ENCODE measurements at regions not wholly inside any gene's neighbourhood (a gene's known extent, or its start where the extent isn't known, plus 50 kb on each side); places are given as distances from the start of the nearest gene placed in this dataset.

DNA sequence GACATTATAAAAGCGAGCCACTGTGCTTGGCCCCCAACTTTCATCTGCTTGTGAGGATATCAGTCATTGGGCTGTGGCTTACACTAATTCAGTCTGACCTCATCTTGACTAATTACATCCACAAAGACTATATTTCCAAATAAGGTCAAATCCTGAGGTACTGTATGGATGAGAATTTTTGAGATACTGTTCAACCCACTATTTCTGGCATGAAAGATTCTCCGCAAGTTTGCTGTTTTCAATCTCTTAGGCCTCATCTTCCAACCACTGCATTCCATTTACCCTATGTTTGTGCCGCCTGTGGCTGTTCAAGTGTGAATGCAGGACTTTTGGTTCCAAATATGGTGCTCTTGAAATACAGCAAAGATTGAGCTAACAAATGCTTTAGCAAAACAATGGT is 400.9 kb upstream of the SGCD start:
- peaks cover 5% of the 10 kb centered on the region for H3K4me1 Mint-ChIP-seq
- no peak overlapping the region for H3K4me3 Mint-ChIP-seq
- no peaks in the 10 kb centered on the region for H3K36me3 Mint-ChIP-seq (ENCODE audit: low read depth)
- H3K9me3 Mint-ChIP-seq, result peaks cover 2% of the 10 kb centered on the region
- TF ChIP-seq CTCF (conservative IDR thresholded peaks at IDR 0.05), result no peak
- H3K36me3 ChIP-seq (ENCODE audit: control insufficient read depth, insufficient read depth, low read length), result no peaks in the 10 kb centered on the region
- no peaks in the 10 kb centered on the region for H3K27me3 ChIP-seq (ENCODE audit: control insufficient read depth, insufficient read depth, low read length, poor library complexity, severe bottlenecking)
- no peak overlapping the region for H3K9ac ChIP-seq (ENCODE audit: extremely low read depth, low read length, poor library complexity, severe bottlenecking)
- H3K27ac Mint-ChIP-seq, result no peak overlapping the region
- H3K4me1 ChIP-seq (ENCODE audit: control insufficient read depth, insufficient read depth, low read length), result no peaks in the 10 kb centered on the region
- H3K9me3 ChIP-seq (ENCODE audit: control insufficient read depth, low read length), result no peaks in the 10 kb centered on the region
- H3K4me3 ChIP-seq (ENCODE audit: low read length), result no peak overlapping the region
- 89 to 100% methylated on average over 1 to 3 of the region's 3 CpGs for WGBS, 2 experiments (ENCODE audit: insufficient coverage in 1 of 2, insufficient read length in 1 of 2)
- no peak for DNase-seq
- peaks cover 10% of the 10 kb centered on the region for H3K27me3 Mint-ChIP-seq (ENCODE audit: insufficient read depth)
- H3K27ac ChIP-seq (ENCODE audit: low read depth, low read length), result no peak overlapping the region

DNA sequence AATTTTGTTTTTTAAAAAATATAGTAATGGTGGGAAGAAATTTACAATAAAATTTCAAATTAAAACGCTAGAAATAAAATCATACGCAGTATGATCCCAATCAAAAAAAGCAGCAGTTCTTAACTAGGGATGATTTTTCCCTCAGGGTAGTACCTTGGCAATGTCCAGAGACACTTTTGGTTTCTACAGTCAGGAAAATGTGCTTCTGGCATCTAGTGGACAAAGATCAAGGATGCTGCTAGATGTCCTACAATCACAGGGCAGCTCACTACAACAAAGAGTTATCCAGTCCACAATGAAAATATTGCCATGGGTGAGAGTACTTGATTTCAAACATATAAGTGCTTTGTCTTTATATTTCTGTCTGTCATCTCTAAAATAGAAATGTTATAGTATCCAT is 400.2 kb upstream of the SGCD start:
- H3K4me1 Mint-ChIP-seq, result peaks cover 5% of the 10 kb centered on the region
- DNase-seq, result no peak
- WGBS, 2 experiments (ENCODE audit: insufficient coverage in 1 of 2, insufficient read length in 1 of 2), result 97 to 100% methylated on average over 1 to 2 of the region's 2 CpGs
- no peak overlapping the region for H3K4me3 ChIP-seq (ENCODE audit: low read length)
- no peak overlapping the region for H3K9ac ChIP-seq (ENCODE audit: extremely low read depth, low read length, poor library complexity, severe bottlenecking)
- H3K9me3 Mint-ChIP-seq, result peaks cover 2% of the 10 kb centered on the region
- peaks cover 7% of the 10 kb centered on the region for H3K27me3 Mint-ChIP-seq (ENCODE audit: insufficient read depth)
- H3K36me3 Mint-ChIP-seq (ENCODE audit: low read depth), result no peaks in the 10 kb centered on the region
- no peak for TF ChIP-seq CTCF (conservative IDR thresholded peaks at IDR 0.05)
- H3K27me3 ChIP-seq (ENCODE audit: control insufficient read depth, insufficient read depth, low read length, poor library complexity, severe bottlenecking), result no peaks in the 10 kb centered on the region
- H3K9me3 ChIP-seq (ENCODE audit: control insufficient read depth, low read length), result no peaks in the 10 kb centered on the region
- no peak overlapping the region for H3K4me3 Mint-ChIP-seq
- H3K27ac Mint-ChIP-seq, result no peak overlapping the region
- no peaks in the 10 kb centered on the region for H3K36me3 ChIP-seq (ENCODE audit: control insufficient read depth, insufficient read depth, low read length)
- no peaks in the 10 kb centered on the region for H3K4me1 ChIP-seq (ENCODE audit: control insufficient read depth, insufficient read depth, low read length)
- no peak overlapping the region for H3K27ac ChIP-seq (ENCODE audit: low read depth, low read length)

DNA sequence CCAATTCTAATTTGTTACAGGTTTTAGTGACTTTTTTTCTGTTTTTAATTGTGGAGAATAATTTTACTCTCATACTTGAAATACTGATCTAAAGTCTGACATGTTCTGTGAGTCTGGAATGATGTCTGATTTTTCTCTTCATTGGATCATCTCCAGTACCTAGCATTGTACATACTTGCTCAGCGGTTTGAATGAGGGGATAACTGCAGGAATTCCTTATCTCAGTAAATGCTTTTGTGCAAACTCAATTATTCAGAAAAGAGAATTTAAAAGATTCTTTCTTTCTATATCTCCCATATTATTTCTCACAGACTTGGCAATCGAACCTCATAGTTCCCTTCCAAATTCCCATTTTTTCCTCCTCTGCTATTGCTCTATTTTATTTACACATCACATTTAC is 397.9 kb upstream of the SGCD start:
- peaks cover 2% of the 10 kb centered on the region for H3K4me1 Mint-ChIP-seq
- H3K27me3 Mint-ChIP-seq (ENCODE audit: insufficient read depth), result peaks cover 4% of the 10 kb centered on the region
- TF ChIP-seq CTCF (conservative IDR thresholded peaks at IDR 0.05), result no peak
- Histone ChIP-seq H3K4me3 (ENCODE audit: low read length) (no peak overlapping the region), H3K36me3 (ENCODE audit: control insufficient read depth, insufficient read depth, low read length) (no peaks in the 10 kb centered on the region), H3K9ac (ENCODE audit: extremely low read depth, low read length, poor library complexity, severe bottlenecking) (no peak overlapping the region), H3K4me1 (ENCODE audit: control insufficient read depth, insufficient read depth, low read length) (no peaks in the 10 kb centered on the region), H3K27ac (ENCODE audit: low read depth, low read length) (no peak overlapping the region), H3K9me3 (ENCODE audit: control insufficient read depth, low read length) (no peaks in the 10 kb centered on the region), H3K27me3 (ENCODE audit: control insufficient read depth, insufficient read depth, low read length, poor library complexity, severe bottlenecking) (no peaks in the 10 kb centered on the region)
- peaks cover 2% of the 10 kb centered on the region for H3K9me3 Mint-ChIP-seq
- H3K4me3 Mint-ChIP-seq, result no peak overlapping the region
- WGBS, 2 experiments (ENCODE audit: insufficient coverage in 1 of 2, insufficient read length in 1 of 2), result 86 to 100% methylated on average over 1 to 2 of the region's 2 CpGs
- DNase-seq, result no peak
- no peak overlapping the region for H3K27ac Mint-ChIP-seq
- H3K36me3 Mint-ChIP-seq (ENCODE audit: low read depth), result no peaks in the 10 kb centered on the region
